SIG-M5 treated with dmso at 0.1 percent for 504 hours (cell line): ENCODE measurements at regions not wholly inside any gene's neighbourhood (a gene's known extent, or its start where the extent isn't known, plus 50 kb on each side); places are given as distances from the start of the nearest gene placed in this dataset.
A peak's percentile ranks its signal among the peaks of the same experiment; 100 is the strongest.
"Not testable (repeated sequence)": the region's sequence is repeated elsewhere in the genome, so short reads cannot be mapped to it uniquely, and the experiment has no call there.

ENCODE experiments used
- DNase-seq: peaks from one replicate; lab custom pipeline; 2025; ENCODE audit not compliant: unreplicated experiment; lab: John Stamatoyannopoulos, UW

DNA sequence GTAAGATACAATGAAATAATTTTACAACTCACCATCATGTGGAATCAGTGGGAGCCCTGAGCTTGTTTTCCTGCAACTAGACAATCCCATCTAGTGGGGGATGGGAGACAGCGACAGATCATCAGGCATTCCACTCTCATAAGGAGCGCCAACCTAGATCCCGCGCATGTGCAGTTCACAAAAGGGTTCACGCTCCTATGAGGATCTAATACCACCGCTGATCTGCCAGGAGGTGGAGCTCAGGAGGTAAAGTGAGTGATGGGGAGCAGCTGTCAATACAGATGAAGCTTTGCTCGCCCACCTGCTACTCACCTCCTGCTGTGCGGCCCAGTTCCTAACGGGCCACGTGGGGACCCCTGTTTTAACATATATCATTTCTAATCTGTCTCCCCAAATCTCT lies 165.7 kb upstream of the MXRA5 start:
- not testable (repeated sequence) for DNase-seq

GRCh38 chrX:3509934-3510333 lies 163.5 kb upstream of the MXRA5 start:
- DNase-seq: no peak

- DNase-seq: no peak
Measured at GRCh38 chrX:3504916-3505315, 158.5 kb upstream of the MXRA5 start.

- no peak for DNase-seq
Measured at GRCh38 chrX:3501833-3502535, 155.5 kb upstream of the MXRA5 start.

- DNase-seq: not testable (repeated sequence)
Measured at GRCh38 chrX:3495836-3496769, 149.7 kb upstream of the MXRA5 start.

GRCh38 chrX:3493605-3494004 lies 147.2 kb upstream of the MXRA5 start:
- DNase-seq: no peak

DNA sequence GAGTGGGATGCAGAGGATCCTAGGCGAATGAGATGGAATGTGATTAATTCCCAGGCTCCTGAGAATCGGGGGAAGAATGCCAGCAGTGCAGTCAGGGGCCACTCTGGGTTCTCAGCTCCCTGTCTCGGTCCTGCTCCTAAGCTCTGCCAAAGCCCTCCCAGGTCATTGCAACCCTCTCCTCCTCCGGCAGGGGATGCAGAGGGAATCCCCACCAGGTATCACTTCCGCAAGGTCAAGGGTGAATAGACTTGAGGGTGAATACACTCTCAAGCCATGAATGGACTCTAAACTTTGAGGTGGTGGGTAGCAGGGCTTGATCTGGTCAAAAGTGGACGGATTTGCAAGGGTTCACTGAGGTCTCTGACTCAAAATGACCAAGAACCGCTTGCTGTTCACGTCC lies 139.3 kb upstream of the MXRA5 start:
- no peak for DNase-seq

DNA sequence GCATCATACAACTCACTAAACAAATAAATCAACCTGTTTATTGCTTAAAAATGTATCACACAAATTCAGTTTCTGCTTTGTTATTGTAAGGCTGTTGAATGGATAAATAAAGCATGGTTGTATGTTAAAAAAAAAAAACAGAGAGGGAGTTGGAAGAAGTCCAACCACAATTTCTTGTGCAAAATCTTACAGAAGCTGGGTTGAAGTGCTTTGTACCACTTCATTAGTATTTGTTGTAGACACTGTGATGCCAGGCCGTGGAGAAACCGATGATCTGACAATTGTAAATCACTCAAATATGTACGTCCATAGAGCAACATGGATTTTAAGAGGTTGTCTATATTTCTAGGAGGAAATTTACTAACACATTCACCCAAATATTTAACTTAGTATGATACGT lies 132.6 kb upstream of the MXRA5 start:
- no peak for DNase-seq

DNA sequence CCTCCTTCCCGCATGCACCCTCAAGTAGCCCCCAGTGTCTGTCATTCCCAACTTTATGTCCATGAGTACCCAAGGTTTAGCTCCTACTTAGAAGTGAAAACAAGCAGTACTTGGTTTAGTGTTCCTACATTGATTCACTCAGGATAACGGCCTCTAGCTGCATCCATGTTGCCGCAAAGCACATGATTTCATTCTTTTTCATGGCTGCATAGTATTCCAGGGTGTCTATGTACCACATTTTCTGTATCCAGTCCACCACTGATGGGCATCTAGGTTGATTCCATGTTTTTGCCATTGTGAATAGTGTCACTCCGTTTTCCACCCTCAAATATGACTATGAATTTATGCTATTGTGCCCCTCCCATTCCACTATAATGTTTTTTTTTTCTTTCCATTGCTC lies 130.5 kb upstream of the MXRA5 start:
- no peak for DNase-seq

- not testable (repeated sequence) for DNase-seq
Measured at GRCh38 chrX:3470211-3470679, 123.8 kb upstream of the MXRA5 start.

DNA sequence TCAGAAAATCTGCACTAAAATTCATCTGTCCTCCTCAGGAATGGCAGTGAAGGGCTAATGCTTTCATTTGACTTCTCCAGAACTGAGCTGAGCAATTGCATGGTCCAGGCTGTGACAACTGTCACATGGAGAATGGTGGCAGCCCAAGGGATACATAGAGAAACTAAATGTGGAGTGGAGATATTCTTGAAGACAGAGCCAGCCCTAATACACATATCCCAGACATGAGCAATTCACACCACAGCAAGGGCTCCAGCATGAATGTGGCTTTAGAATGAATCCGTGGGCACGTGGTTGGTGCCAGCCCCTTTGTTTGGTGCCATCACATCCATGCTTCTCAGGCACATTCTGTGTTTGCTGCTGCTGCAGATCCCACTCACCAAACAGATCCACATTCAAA lies 121.6 kb upstream of the MXRA5 start:
- no peak for DNase-seq

DNA sequence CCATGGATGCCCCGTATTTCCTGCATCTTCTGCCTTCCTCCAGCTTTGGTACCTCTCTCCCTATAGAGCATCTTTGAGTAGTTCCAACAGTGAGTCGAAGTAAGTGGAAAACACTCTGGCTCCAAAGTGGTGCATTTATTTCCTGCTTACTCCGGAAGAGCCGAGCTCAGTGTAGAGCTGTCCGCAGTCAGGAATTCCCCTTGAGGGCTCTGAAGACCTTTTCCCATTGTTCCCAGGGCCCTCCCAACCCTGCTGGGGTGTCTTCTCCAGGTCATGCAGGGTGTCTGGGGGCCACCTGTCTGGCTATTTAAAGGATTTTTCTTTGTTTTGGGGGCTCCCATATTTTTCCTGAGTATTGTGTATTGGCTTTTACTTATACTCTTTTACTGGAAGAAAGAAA lies 118.6 kb upstream of the MXRA5 start:
- DNase-seq: no peak

GRCh38 chrX:3462166-3462508 lies 115.7 kb upstream of the MXRA5 start:
- DNase-seq: no peak

- peak; percentile 48 for DNase-seq
Measured at GRCh38 chrX:3461397-3462165, 115.1 kb upstream of the MXRA5 start.

- DNase-seq: no peak
Measured at GRCh38 chrX:3455796-3456195, 109.3 kb upstream of the MXRA5 start.

GRCh38 chrX:3451571-3451970 lies 105.1 kb upstream of the MXRA5 start:
- DNase-seq: no peak

GRCh38 chrX:3450881-3451570 lies 104.6 kb upstream of the MXRA5 start:
- DNase-seq: no peak

- no peak for DNase-seq
Measured at GRCh38 chrX:3449287-3449686, 102.8 kb upstream of the MXRA5 start.

- DNase-seq: no peak
Measured at GRCh38 chrX:3448563-3448962, 102.1 kb upstream of the MXRA5 start.

DNA sequence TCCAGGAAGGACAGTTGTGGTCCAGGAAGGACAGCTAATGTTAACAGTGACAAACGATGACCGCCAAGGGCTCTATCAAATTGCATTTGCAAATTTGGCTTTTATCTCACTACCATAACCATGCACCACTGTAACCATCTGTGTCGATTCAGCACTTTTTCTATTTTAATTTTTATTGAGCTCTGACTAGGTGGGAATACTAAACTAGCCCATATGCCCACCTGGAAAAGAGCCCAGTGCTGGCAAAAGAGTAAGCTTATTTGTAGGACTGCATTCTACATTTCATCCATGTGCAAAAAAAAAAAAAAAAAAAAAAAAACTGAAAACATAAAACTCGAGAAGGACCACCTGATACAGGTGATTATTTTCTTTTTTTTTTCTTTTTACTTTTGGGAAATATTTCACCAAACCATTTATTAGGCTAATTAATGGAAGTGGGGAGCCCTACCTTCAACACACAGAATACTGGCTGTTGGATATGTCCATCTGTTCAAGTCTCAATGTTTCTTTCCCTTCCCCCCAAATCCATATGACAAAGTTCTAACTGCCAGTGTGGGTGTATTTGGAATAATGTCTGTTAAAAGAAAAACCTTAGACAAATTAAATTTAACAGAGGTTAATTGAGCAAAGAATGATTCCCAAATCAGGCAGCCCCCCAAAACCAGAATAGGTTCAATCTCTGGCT lies 99.5 kb upstream of the MXRA5 start:
- DNase-seq: no peak
